RPMI7951 (cell line): ENCODE measurements at regions not wholly inside any gene's neighbourhood (a gene's known extent, or its start where the extent isn't known, plus 50 kb on each side); places are given as distances from the start of the nearest gene placed in this dataset.
"Not testable (repeated sequence)": the region's sequence is repeated elsewhere in the genome, so short reads cannot be mapped to it uniquely, and the experiment has no call there.

Experiments used
- DNase-seq: peaks from one replicate; pipeline ENCODE4 v3.0.0-alpha.2; 2012; ENCODE audit warnings: low read depth

- DNase-seq, result no peak
Observed at GRCh38 chr1:37159102-37159501, 124.8 kb upstream of the GRIK3 start.

GRCh38 chr1:37161171-37161570 lies 126.9 kb upstream of the GRIK3 start:
- no peak for DNase-seq

- no peak for DNase-seq
Observed at GRCh38 chr1:37162059-37162458, 127.7 kb upstream of the GRIK3 start.

- no peak for DNase-seq
Observed at GRCh38 chr1:37166005-37166404, 131.7 kb upstream of the GRIK3 start.

- no peak for DNase-seq
Observed at GRCh38 chr1:37167479-37167878, 133.2 kb upstream of the GRIK3 start.

GRCh38 chr1:37169241-37169640 lies 134.9 kb upstream of the GRIK3 start:
- no peak for DNase-seq

GRCh38 chr1:37169743-37170275 lies 135.5 kb upstream of the GRIK3 start:
- DNase-seq, result no peak

- DNase-seq, result no peak
Observed at GRCh38 chr1:37171691-37172090, 137.4 kb upstream of the GRIK3 start.

GRCh38 chr1:37174341-37174740 lies 140.0 kb upstream of the GRIK3 start:
- no peak for DNase-seq

- no peak for DNase-seq
Observed at GRCh38 chr1:37174876-37175275, 140.6 kb upstream of the GRIK3 start.

- DNase-seq, result no peak
Observed at GRCh38 chr1:37175666-37176215, 141.4 kb upstream of the GRIK3 start.

- no peak for DNase-seq
Observed at GRCh38 chr1:37176269-37176668, 142.0 kb upstream of the GRIK3 start.

GRCh38 chr1:37177230-37177864 lies 143.0 kb upstream of the GRIK3 start:
- DNase-seq, result no peak

GRCh38 chr1:37181425-37181824 lies 147.1 kb upstream of the GRIK3 start:
- DNase-seq, result no peak

- no peak for DNase-seq
Observed at GRCh38 chr1:37184789-37185188, 150.5 kb upstream of the GRIK3 start.

- DNase-seq, result no peak
Observed at GRCh38 chr1:37186246-37186756, 152.0 kb upstream of the GRIK3 start.

- no peak for DNase-seq
Observed at GRCh38 chr1:37189111-37189510, 154.8 kb upstream of the GRIK3 start.

GRCh38 chr1:37197411-37197810 lies 163.1 kb upstream of the GRIK3 start:
- no peak for DNase-seq

- DNase-seq, result not testable (repeated sequence)
Observed at GRCh38 chr1:37214305-37214704, 180.0 kb upstream of the GRIK3 start.

GRCh38 chr1:37233606-37234005 lies 199.3 kb upstream of the GRIK3 start:
- no peak for DNase-seq

- no peak for DNase-seq
Observed at GRCh38 chr1:37234941-37235418, 200.7 kb upstream of the GRIK3 start.

- no peak for DNase-seq
Observed at GRCh38 chr1:37237948-37238347, 203.6 kb upstream of the GRIK3 start.
